Activated naive CD8-positive, alpha-beta T cell treated with anti-CD3 and anti-CD28 coated beads for 36 hours (primary cell): ENCODE measurements at regions not wholly inside any gene's neighbourhood (a gene's known extent, or its start where the extent isn't known, plus 50 kb on each side); places are given as distances from the start of the nearest gene placed in this dataset.
"Not testable (repeated sequence)": the region's sequence is repeated elsewhere in the genome, so short reads cannot be mapped to it uniquely, and the experiment has no call there.

Source experiments
- DNase-seq: peaks from one replicate; pipeline ENCODE4 v3.0.0; 2021
- H3K27ac Mint-ChIP-seq: one replicate; pipeline ENCODE4 v1.8.0; 2022; ENCODE audit warnings: mild to moderate bottlenecking, moderate library complexity, mixed read lengths
- H3K27me3 Mint-ChIP-seq: one replicate; pipeline ENCODE4 v1.8.0; 2022; ENCODE audit warnings: mild to moderate bottlenecking, mixed read lengths
- H3K36me3 Mint-ChIP-seq: one replicate; pipeline ENCODE4 v1.8.0; 2021; ENCODE audit warnings: mild to moderate bottlenecking, mixed read lengths
- H3K4me1 Mint-ChIP-seq: one replicate; pipeline ENCODE4 v1.8.0; 2021; ENCODE audit warnings: mixed read lengths
- H3K4me3 Mint-ChIP-seq: one replicate; pipeline ENCODE4 v1.8.0; 2022; ENCODE audit warnings: mild to moderate bottlenecking, moderate library complexity, mixed read lengths
- H3K9me3 Mint-ChIP-seq: one replicate; pipeline ENCODE4 v1.8.0; 2022; ENCODE audit warnings: mixed read lengths

GRCh38 chr14:85056267-85056666 is 473.7 kb upstream of the FLRT2 start:
- no peaks in the 10 kb centered on the region for H3K4me1 Mint-ChIP-seq
- no peak overlapping the region for H3K27ac Mint-ChIP-seq
- no peaks in the 10 kb centered on the region for H3K36me3 Mint-ChIP-seq
- H3K4me3 Mint-ChIP-seq, result no peak overlapping the region
- H3K27me3 Mint-ChIP-seq, result no peaks in the 10 kb centered on the region
- H3K9me3 Mint-ChIP-seq, result peaks cover 28% of the 10 kb centered on the region
- no peak for DNase-seq

- H3K9me3 Mint-ChIP-seq, result peaks cover 25% of the 10 kb centered on the region
- no peak for DNase-seq
- H3K4me3 Mint-ChIP-seq, result no peak overlapping the region
- no peak overlapping the region for H3K27ac Mint-ChIP-seq
- H3K36me3 Mint-ChIP-seq, result no peaks in the 10 kb centered on the region
- H3K27me3 Mint-ChIP-seq, result no peaks in the 10 kb centered on the region
- H3K4me1 Mint-ChIP-seq, result no peaks in the 10 kb centered on the region
These were observed 472.7 kb upstream of the FLRT2 start for GRCh38 chr14:85057221-85057620.

- no peak overlapping the region for H3K4me3 Mint-ChIP-seq
- H3K36me3 Mint-ChIP-seq, result no peaks in the 10 kb centered on the region
- H3K27ac Mint-ChIP-seq, result no peak overlapping the region
- H3K9me3 Mint-ChIP-seq, result peaks cover 21% of the 10 kb centered on the region
- H3K27me3 Mint-ChIP-seq, result no peaks in the 10 kb centered on the region
- no peaks in the 10 kb centered on the region for H3K4me1 Mint-ChIP-seq
- no peak for DNase-seq
These were observed 471.8 kb upstream of the FLRT2 start for GRCh38 chr14:85058150-85058549.

- Mint-ChIP-seq H3K36me3 (no peaks in the 10 kb centered on the region), H3K27me3 (no peaks in the 10 kb centered on the region), H3K4me3 (no peak overlapping the region), H3K27ac (no peak overlapping the region), H3K4me1 (no peaks in the 10 kb centered on the region), H3K9me3 (peaks cover 11% of the 10 kb centered on the region)
- DNase-seq, result no peak
These were observed 469.8 kb upstream of the FLRT2 start for GRCh38 chr14:85060121-85060520.

GRCh38 chr14:85061256-85061655 is 468.7 kb upstream of the FLRT2 start:
- Mint-ChIP-seq H3K9me3 (peaks cover 7% of the 10 kb centered on the region), H3K27me3 (no peaks in the 10 kb centered on the region), H3K4me1 (no peaks in the 10 kb centered on the region), H3K27ac (no peak overlapping the region), H3K36me3 (no peaks in the 10 kb centered on the region), H3K4me3 (no peak overlapping the region)
- no peak for DNase-seq

GRCh38 chr14:85063747-85064146 is 466.2 kb upstream of the FLRT2 start:
- no peaks in the 10 kb centered on the region for H3K4me1 Mint-ChIP-seq
- H3K9me3 Mint-ChIP-seq, result peaks cover 4% of the 10 kb centered on the region
- no peak overlapping the region for H3K27ac Mint-ChIP-seq
- no peaks in the 10 kb centered on the region for H3K36me3 Mint-ChIP-seq
- no peak for DNase-seq
- H3K4me3 Mint-ChIP-seq, result no peak overlapping the region
- no peaks in the 10 kb centered on the region for H3K27me3 Mint-ChIP-seq

GRCh38 chr14:85071447-85071846 is 458.5 kb upstream of the FLRT2 start:
- Mint-ChIP-seq H3K9me3 (peaks cover 5% of the 10 kb centered on the region), H3K4me1 (no peaks in the 10 kb centered on the region), H3K4me3 (no peak overlapping the region), H3K27ac (no peak overlapping the region), H3K36me3 (no peaks in the 10 kb centered on the region), H3K27me3 (no peaks in the 10 kb centered on the region)
- DNase-seq, result no peak

- Mint-ChIP-seq H3K4me1 (no peaks in the 10 kb centered on the region), H3K27me3 (no peaks in the 10 kb centered on the region)
These were observed 455.0 kb upstream of the FLRT2 start for GRCh38 chr14:85074955-85075354.

GRCh38 chr14:85075694-85076476 is 454.1 kb upstream of the FLRT2 start:
- Mint-ChIP-seq H3K4me1 (no peaks in the 10 kb centered on the region), H3K4me3 (no peak overlapping the region), H3K9me3 (peaks cover 2% of the 10 kb centered on the region), H3K36me3 (no peaks in the 10 kb centered on the region), H3K27ac (no peak overlapping the region), H3K27me3 (no peaks in the 10 kb centered on the region)
- no peak for DNase-seq

More at GRCh38 chr14:85074955-85075354, 455.0 kb upstream of the FLRT2 start:
- Mint-ChIP-seq H3K36me3 (no peaks in the 10 kb centered on the region), H3K9me3 (peaks cover 4% of the 10 kb centered on the region), H3K4me3 (no peak overlapping the region), H3K27ac (no peak overlapping the region)
- no peak for DNase-seq

GRCh38 chr14:85077716-85078115 is 452.2 kb upstream of the FLRT2 start:
- not testable (repeated sequence) for H3K27ac Mint-ChIP-seq, DNase-seq, H3K4me3 Mint-ChIP-seq, H3K4me1 Mint-ChIP-seq, H3K9me3 Mint-ChIP-seq, H3K27me3 Mint-ChIP-seq, H3K36me3 Mint-ChIP-seq

GRCh38 chr14:85079842-85080730 is 449.9 kb upstream of the FLRT2 start:
- peaks cover 7% of the 10 kb centered on the region for H3K9me3 Mint-ChIP-seq
- DNase-seq, result no peak
- no peaks in the 10 kb centered on the region for H3K27me3 Mint-ChIP-seq
- H3K4me1 Mint-ChIP-seq, result no peaks in the 10 kb centered on the region
- no peak overlapping the region for H3K27ac Mint-ChIP-seq
- H3K4me3 Mint-ChIP-seq, result no peak overlapping the region
- no peaks in the 10 kb centered on the region for H3K36me3 Mint-ChIP-seq

GRCh38 chr14:85084344-85084743 is 445.6 kb upstream of the FLRT2 start:
- Mint-ChIP-seq H3K4me1 (no peaks in the 10 kb centered on the region), H3K9me3 (peaks cover 5% of the 10 kb centered on the region), H3K36me3 (no peaks in the 10 kb centered on the region), H3K27ac (no peak overlapping the region), H3K4me3 (no peak overlapping the region), H3K27me3 (no peaks in the 10 kb centered on the region)
- DNase-seq, result no peak

GRCh38 chr14:85085981-85086380 is 444.0 kb upstream of the FLRT2 start:
- H3K27me3 Mint-ChIP-seq, result no peaks in the 10 kb centered on the region
- no peak overlapping the region for H3K4me3 Mint-ChIP-seq
- peaks cover 5% of the 10 kb centered on the region for H3K9me3 Mint-ChIP-seq
- no peaks in the 10 kb centered on the region for H3K36me3 Mint-ChIP-seq
- no peak overlapping the region for H3K27ac Mint-ChIP-seq
- no peaks in the 10 kb centered on the region for H3K4me1 Mint-ChIP-seq
- DNase-seq, result no peak

GRCh38 chr14:85087201-85087600 is 442.7 kb upstream of the FLRT2 start:
- Mint-ChIP-seq H3K27me3 (no peaks in the 10 kb centered on the region), H3K9me3 (peaks cover 2% of the 10 kb centered on the region), H3K4me1 (no peaks in the 10 kb centered on the region), H3K27ac (no peak overlapping the region), H3K4me3 (no peak overlapping the region), H3K36me3 (no peaks in the 10 kb centered on the region)
- no peak for DNase-seq

GRCh38 chr14:85088192-85088591 is 441.8 kb upstream of the FLRT2 start:
- Mint-ChIP-seq H3K27ac (no peak overlapping the region), H3K27me3 (no peaks in the 10 kb centered on the region), H3K9me3 (peaks cover 2% of the 10 kb centered on the region), H3K4me1 (no peaks in the 10 kb centered on the region), H3K36me3 (no peaks in the 10 kb centered on the region), H3K4me3 (no peak overlapping the region)
- no peak for DNase-seq
